Liver (tissue), 8 donors: ENCODE measurements at regions not wholly inside any gene's neighbourhood (a gene's known extent, or its start where the extent isn't known, plus 50 kb on each side); places are given as distances from the start of the nearest gene placed in this dataset.
A peak's percentile ranks its signal among the peaks of the same experiment; 100 is the strongest.

Experiments used
- DNase-seq: peaks from one replicate; pipeline ENCODE4 v3.0.0-alpha.2; 2017; ENCODE audit warnings: low spot score
- H3K27ac ChIP-seq, 2 donors: one replicate each; pipeline ENCODE4 v1.7.0; 2013; ENCODE audit warnings: inconsistent platforms in 2 of 2, low read length in 2 of 2, control low read depth in 1 of 2, low read depth in 1 of 2, mild to moderate bottlenecking in 1 of 2
- H3K27me3 ChIP-seq, 4 donors: one replicate each; pipeline versions ENCODE4 v1.6.1 to v1.7.0; 2013; ENCODE audit warnings: low read length in 3 of 4, inconsistent platforms in 1 of 4, mild to moderate bottlenecking in 1 of 4, moderate library complexity in 1 of 4; ENCODE audit not compliant: control insufficient read depth in 4 of 4, insufficient read depth in 4 of 4
- H3K36me3 ChIP-seq, 4 donors: one replicate each; pipeline versions ENCODE4 v1.6.1 to v1.7.0; 2013; ENCODE audit warnings: low read length in 3 of 4, mild to moderate bottlenecking in 3 of 4, low read depth in 1 of 4, moderate library complexity in 1 of 4; ENCODE audit not compliant: control insufficient read depth in 4 of 4, insufficient read depth in 3 of 4
- H3K4me1 ChIP-seq, 4 donors: one replicate each; pipeline versions ENCODE4 v1.6.1 to v1.7.0; 2013; ENCODE audit warnings: low read length in 3 of 4, mild to moderate bottlenecking in 3 of 4, moderate library complexity in 1 of 4; ENCODE audit not compliant: control insufficient read depth in 4 of 4, insufficient read depth in 4 of 4
- H3K4me3 ChIP-seq, 3 donors: one replicate each; pipeline versions ENCODE4 v1.6.1 to v1.7.0; 2013; ENCODE audit warnings: low read length in 3 of 3, control low read depth in 1 of 3, low read depth in 1 of 3, mild to moderate bottlenecking in 1 of 3
- H3K9ac ChIP-seq, 2 donors: one replicate each; pipeline ENCODE4 v1.7.0; 2013; ENCODE audit warnings: low read length in 2 of 2, mild to moderate bottlenecking in 2 of 2, moderate library complexity in 2 of 2, control low read depth in 1 of 2, low read depth in 1 of 2
- H3K9me3 ChIP-seq, 4 donors: one replicate each; pipeline versions ENCODE4 v1.6.1 to v1.7.0; 2013; ENCODE audit warnings: low read length in 3 of 4; ENCODE audit not compliant: control insufficient read depth in 4 of 4
- EGR1 ChIP-seq, 2 donors: IDR thresholded peaks; 2 replicates each; pipeline ENCODE4 v1.6.1; 2016 to 2018; ENCODE audit warnings: antibody characterized with exemption in 2 of 2, low read depth in 2 of 2
- FOXA2 ChIP-seq: IDR thresholded peaks from 2 replicates; pipeline ENCODE4 v1.6.1; 2016; ENCODE audit warnings: antibody characterized with exemption
- GABPA ChIP-seq, 2 donors: IDR thresholded peaks in 1 of 2; conservative IDR thresholded peaks in 1 of 2; 2 replicates each; pipeline ENCODE4 v1.6.1; 2016; ENCODE audit warnings: antibody characterized with exemption in 2 of 2, mild to moderate bottlenecking in 1 of 2, moderate library complexity in 1 of 2
- HNF4A ChIP-seq, 2 donors: conservative IDR thresholded peaks; 2 replicates each; pipeline ENCODE4 v1.6.1; 2016; ENCODE audit warnings: antibody characterized with exemption in 2 of 2, mild to moderate bottlenecking in 2 of 2
- HNF4G ChIP-seq: IDR thresholded peaks from 2 replicates; pipeline ENCODE4 v1.6.1; 2016; ENCODE audit warnings: antibody characterized with exemption
- MAX ChIP-seq: IDR thresholded peaks from 2 replicates; pipeline ENCODE4 v1.6.1; 2016; ENCODE audit warnings: antibody characterized with exemption
- NR2F2 ChIP-seq: IDR thresholded peaks from 2 replicates; pipeline ENCODE4 v1.6.1; 2016; ENCODE audit warnings: antibody characterized with exemption
- RAD21 ChIP-seq, 2 donors: IDR thresholded peaks; 2 replicates each; pipeline ENCODE4 v1.6.1; 2016; ENCODE audit warnings: antibody characterized with exemption in 2 of 2, mild to moderate bottlenecking in 2 of 2
- SP1 ChIP-seq: IDR thresholded peaks from 2 replicates; pipeline ENCODE4 v1.6.1; 2018; ENCODE audit warnings: antibody characterized with exemption, mild to moderate bottlenecking
- TAF1 ChIP-seq: conservative IDR thresholded peaks from 2 replicates; pipeline ENCODE4 v1.6.1; 2016; ENCODE audit warnings: antibody characterized with exemption, mild to moderate bottlenecking
- YY1 ChIP-seq: IDR thresholded peaks from 2 replicates; pipeline ENCODE4 v1.6.1; 2016; ENCODE audit warnings: antibody characterized with exemption, mild to moderate bottlenecking
- WGBS: extraction: QIAGEN DNeasy Blood & Tissue Kit; methylation state at CpG from one replicate; pipeline ENCODE4 v1.1.7; 2013; 5-methylcytosine and 5-hydroxymethylcytosine counted together
- TF ChIP-seq, protein P1 (sequence below): fragments of 150-350 bp; IDR thresholded peaks from 2 replicates; pipeline ENCODE4 v1.5.1; 2017; ENCODE audit warnings: improper control_type of control experiment, low read depth, low read length; ENCODE audit not compliant: missing input control
- TF ChIP-seq, protein P2 (sequence below): IDR thresholded peaks from 2 replicates; pipeline ENCODE4 v1.6.1; 2016; ENCODE audit warnings: antibody characterized with exemption
- donor health status: healthy.
- donor health status: healthy.
- donor health status: healthy.
- donor health status: healthy.
- donor health status: healthy.

- Histone ChIP-seq H3K36me3 (no peaks in the 10 kb centered on the region), H3K4me1 (no peaks in the 10 kb centered on the region), H3K27me3 (peaks cover 0 to 5% (median 0%) of the 10 kb centered on the region in 4 donors), H3K9me3 (no peaks in the 10 kb centered on the region), H3K4me3 (no peak overlapping the region), H3K9ac (no peak overlapping the region), H3K27ac (no peak overlapping the region)
- 10% methylated on average over 1 of the region's 1 CpG for WGBS
- no peak for TF ChIP-seq RAD21 (IDR thresholded peaks at IDR 0.05)
- TF ChIP-seq, protein P1, sequence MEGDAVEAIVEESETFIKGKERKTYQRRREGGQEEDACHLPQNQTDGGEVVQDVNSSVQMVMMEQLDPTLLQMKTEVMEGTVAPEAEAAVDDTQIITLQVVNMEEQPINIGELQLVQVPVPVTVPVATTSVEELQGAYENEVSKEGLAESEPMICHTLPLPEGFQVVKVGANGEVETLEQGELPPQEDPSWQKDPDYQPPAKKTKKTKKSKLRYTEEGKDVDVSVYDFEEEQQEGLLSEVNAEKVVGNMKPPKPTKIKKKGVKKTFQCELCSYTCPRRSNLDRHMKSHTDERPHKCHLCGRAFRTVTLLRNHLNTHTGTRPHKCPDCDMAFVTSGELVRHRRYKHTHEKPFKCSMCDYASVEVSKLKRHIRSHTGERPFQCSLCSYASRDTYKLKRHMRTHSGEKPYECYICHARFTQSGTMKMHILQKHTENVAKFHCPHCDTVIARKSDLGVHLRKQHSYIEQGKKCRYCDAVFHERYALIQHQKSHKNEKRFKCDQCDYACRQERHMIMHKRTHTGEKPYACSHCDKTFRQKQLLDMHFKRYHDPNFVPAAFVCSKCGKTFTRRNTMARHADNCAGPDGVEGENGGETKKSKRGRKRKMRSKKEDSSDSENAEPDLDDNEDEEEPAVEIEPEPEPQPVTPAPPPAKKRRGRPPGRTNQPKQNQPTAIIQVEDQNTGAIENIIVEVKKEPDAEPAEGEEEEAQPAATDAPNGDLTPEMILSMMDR, result no peak
- no peak for TF ChIP-seq MAX
- TF ChIP-seq NR2F2, result no peak
- TF ChIP-seq FOXA2, result no peak
- no peak for TF ChIP-seq EGR1 (IDR thresholded peaks at IDR 0.05; ENCODE audit: low read depth in 2 of 2)
- no peak for TF ChIP-seq GABPA (IDR thresholded peaks at IDR 0.05 in 1 of 2, conservative IDR thresholded peaks at IDR 0.05 in 1 of 2)
- TF ChIP-seq SP1, result no peak
- DNase-seq, result no peak
Observed at GRCh38 chr10:130345728-130346127, 209.5 kb downstream of the GLRX3 start.

DNA sequence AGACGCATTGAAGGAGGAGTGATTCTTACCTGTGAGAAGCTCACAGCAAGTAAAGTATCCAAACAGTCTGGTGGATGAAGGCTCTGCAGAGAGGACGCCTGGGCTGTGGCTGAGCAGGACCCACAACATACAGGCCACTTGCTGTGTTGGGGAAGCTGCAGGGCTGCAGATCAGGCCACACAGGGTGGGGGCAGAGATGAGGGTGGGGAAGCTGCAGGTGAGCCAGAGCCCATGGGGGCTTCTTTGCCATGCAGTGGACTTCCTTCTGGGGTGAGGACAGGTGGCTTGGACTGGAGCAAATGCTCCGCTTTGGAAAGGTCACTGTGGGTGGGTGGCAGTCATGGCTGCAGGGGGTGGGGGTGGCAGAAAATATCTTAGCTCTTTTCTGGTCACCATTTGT is 214.8 kb downstream of the GLRX3 start:
- DNase-seq, result peak; percentile 8
- Histone ChIP-seq H3K4me1 (no peaks in the 10 kb centered on the region), H3K27me3 (peaks cover 0 to 5% (median 0%) of the 10 kb centered on the region in 4 donors), H3K36me3 (no peaks in the 10 kb centered on the region), H3K4me3 (no peak overlapping the region), H3K9ac (no peak overlapping the region), H3K27ac (no peak overlapping the region), H3K9me3 (no peaks in the 10 kb centered on the region)
- 83% methylated on average over 3 of the region's 3 CpGs for WGBS
- no peak for TF ChIP-seq TAF1
- TF ChIP-seq YY1, result no peak
- TF ChIP-seq, protein P2, sequence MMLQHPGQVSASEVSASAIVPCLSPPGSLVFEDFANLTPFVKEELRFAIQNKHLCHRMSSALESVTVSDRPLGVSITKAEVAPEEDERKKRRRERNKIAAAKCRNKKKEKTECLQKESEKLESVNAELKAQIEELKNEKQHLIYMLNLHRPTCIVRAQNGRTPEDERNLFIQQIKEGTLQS, result no peak
- no peak for TF ChIP-seq HNF4G
- TF ChIP-seq, protein P1, result no peak
- no peak for TF ChIP-seq NR2F2
- no peak for TF ChIP-seq MAX
- TF ChIP-seq HNF4A (conservative IDR thresholded peaks at IDR 0.05), result no peak
- TF ChIP-seq FOXA2, result no peak
